Smooth muscle cell (in vitro differentiated cells): ENCODE measurements at regions not wholly inside any gene's neighbourhood (a gene's known extent, or its start where the extent isn't known, plus 50 kb on each side); places are given as distances from the start of the nearest gene placed in this dataset.

Source experiments
- DNase-seq: peaks from one replicate; lab custom pipeline; 2025; ENCODE audit not compliant: unreplicated experiment; lab: John Stamatoyannopoulos, UW
- H2AFZ ChIP-seq: fragments of 200-600 bp; sonication (generic); 2 replicates; pipeline ENCODE4 v1.6.0; 2016; ENCODE audit warnings: antibody characterized with exemption, low read depth, mild to moderate bottlenecking
- H3F3A ChIP-seq: fragments of 200-600 bp; sonication (generic); 2 replicates; pipeline ENCODE4 v1.6.0; 2017; ENCODE audit warnings: antibody characterized with exemption, low read depth
- H3K27ac ChIP-seq: fragments of 200-600 bp; sonication (generic); 2 replicates; pipeline ENCODE4 v1.5.1; 2016; ENCODE audit warnings: low read depth, mild to moderate bottlenecking
- H3K27me3 ChIP-seq: fragments of 200-600 bp; sonication (generic); 2 replicates; pipeline ENCODE4 v1.6.1; 2016; ENCODE audit warnings: low read depth, mild to moderate bottlenecking
- H3K36me3 ChIP-seq: fragments of 200-600 bp; sonication (generic); 2 replicates; pipeline ENCODE4 v1.5.1; 2016; ENCODE audit warnings: low read depth
- H3K4me1 ChIP-seq: fragments of 200-600 bp; sonication (generic); 2 replicates; pipeline ENCODE4 v1.5.1; 2016; ENCODE audit warnings: low read depth
- H3K4me2 ChIP-seq: fragments of 200-600 bp; sonication (generic); 2 replicates; pipeline ENCODE4 v1.6.0; 2016; ENCODE audit warnings: mild to moderate bottlenecking
- H3K4me3 ChIP-seq: fragments of 200-600 bp; sonication (generic); 2 replicates; pipeline ENCODE4 v1.5.1; 2016; ENCODE audit warnings: mild to moderate bottlenecking
- H3K79me2 ChIP-seq: fragments of 200-600 bp; sonication (generic); 2 replicates; pipeline ENCODE4 v1.6.0; 2016; ENCODE audit warnings: low read depth, mild to moderate bottlenecking
- H3K9ac ChIP-seq: fragments of 200-600 bp; sonication (generic); 2 replicates; pipeline ENCODE4 v1.6.0; 2016; ENCODE audit warnings: low read depth
- H3K9me3 ChIP-seq: fragments of 200-600 bp; sonication (generic); replicated peaks from 2 replicates; pipeline ENCODE4 v1.5.1; 2016; ENCODE audit warnings: low read depth
- H4K20me1 ChIP-seq: fragments of 200-600 bp; sonication (generic); 2 replicates; pipeline ENCODE4 v1.6.0; 2016; ENCODE audit warnings: low read depth
- WGBS: methylation state at CpG from one replicate; pipeline ENCODE4 v1.1.7; 2016; ENCODE audit warnings: low lambda C conversion rate; 5-methylcytosine and 5-hydroxymethylcytosine counted together
- TF ChIP-seq, protein P1 (sequence below): fragments of 200-600 bp; sonication (generic); IDR thresholded peaks from 2 replicates; pipeline ENCODE4 v1.5.1; 2017; ENCODE audit warnings: borderline replicate concordance, mild to moderate bottlenecking, antibody characterized with exemption; ENCODE audit not compliant: insufficient read depth, poor library complexity, severe bottlenecking

DNA sequence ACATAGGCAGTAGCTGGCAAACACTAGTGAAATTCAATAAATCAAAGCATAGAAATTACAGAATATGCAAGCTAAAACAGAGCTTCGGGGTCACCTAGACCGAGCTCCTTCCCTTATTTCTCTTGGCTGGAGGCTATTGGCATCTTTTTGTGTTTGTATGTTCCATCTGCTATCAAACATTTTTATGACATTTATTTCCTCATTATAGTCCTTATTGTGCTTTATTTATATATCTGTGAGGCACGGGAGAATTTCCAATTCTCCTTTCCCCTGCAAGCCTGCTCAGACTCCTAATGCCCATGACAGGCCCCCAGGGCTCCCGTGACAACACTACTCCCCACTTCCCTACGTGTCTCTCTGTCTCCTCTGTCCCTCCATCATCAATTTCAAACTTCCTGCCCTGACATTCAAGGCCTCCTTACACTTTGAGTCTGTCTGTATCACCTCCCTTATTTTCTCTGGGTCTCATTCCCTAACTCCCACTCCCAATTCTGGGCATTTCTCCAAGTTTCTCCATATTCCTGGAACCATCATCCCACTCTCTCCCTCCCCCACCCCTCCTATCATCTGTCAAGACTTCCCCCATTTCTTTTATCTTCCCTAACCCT lies 316.9 kb downstream of the OSR1 start:
- Histone ChIP-seq H4K20me1 (no peaks in the 10 kb centered on the region), H3K9me3 (no peaks in the 10 kb centered on the region), H3K4me2 (no peak overlapping the region), H2AFZ (no peak overlapping the region), H3F3A (no peaks in the 10 kb centered on the region), H3K4me1 (peaks cover 3% of the 10 kb centered on the region), H3K4me3 (no peak overlapping the region), H3K79me2 (no peaks in the 10 kb centered on the region), H3K27me3 (no peaks in the 10 kb centered on the region), H3K36me3 (no peaks in the 10 kb centered on the region), H3K27ac (no peak overlapping the region), H3K9ac (no peak overlapping the region)
- 88% methylated on average over 5 of the region's 5 CpGs for WGBS
- no peak for DNase-seq
- TF ChIP-seq, protein P1, sequence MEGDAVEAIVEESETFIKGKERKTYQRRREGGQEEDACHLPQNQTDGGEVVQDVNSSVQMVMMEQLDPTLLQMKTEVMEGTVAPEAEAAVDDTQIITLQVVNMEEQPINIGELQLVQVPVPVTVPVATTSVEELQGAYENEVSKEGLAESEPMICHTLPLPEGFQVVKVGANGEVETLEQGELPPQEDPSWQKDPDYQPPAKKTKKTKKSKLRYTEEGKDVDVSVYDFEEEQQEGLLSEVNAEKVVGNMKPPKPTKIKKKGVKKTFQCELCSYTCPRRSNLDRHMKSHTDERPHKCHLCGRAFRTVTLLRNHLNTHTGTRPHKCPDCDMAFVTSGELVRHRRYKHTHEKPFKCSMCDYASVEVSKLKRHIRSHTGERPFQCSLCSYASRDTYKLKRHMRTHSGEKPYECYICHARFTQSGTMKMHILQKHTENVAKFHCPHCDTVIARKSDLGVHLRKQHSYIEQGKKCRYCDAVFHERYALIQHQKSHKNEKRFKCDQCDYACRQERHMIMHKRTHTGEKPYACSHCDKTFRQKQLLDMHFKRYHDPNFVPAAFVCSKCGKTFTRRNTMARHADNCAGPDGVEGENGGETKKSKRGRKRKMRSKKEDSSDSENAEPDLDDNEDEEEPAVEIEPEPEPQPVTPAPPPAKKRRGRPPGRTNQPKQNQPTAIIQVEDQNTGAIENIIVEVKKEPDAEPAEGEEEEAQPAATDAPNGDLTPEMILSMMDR, result no peak

DNA sequence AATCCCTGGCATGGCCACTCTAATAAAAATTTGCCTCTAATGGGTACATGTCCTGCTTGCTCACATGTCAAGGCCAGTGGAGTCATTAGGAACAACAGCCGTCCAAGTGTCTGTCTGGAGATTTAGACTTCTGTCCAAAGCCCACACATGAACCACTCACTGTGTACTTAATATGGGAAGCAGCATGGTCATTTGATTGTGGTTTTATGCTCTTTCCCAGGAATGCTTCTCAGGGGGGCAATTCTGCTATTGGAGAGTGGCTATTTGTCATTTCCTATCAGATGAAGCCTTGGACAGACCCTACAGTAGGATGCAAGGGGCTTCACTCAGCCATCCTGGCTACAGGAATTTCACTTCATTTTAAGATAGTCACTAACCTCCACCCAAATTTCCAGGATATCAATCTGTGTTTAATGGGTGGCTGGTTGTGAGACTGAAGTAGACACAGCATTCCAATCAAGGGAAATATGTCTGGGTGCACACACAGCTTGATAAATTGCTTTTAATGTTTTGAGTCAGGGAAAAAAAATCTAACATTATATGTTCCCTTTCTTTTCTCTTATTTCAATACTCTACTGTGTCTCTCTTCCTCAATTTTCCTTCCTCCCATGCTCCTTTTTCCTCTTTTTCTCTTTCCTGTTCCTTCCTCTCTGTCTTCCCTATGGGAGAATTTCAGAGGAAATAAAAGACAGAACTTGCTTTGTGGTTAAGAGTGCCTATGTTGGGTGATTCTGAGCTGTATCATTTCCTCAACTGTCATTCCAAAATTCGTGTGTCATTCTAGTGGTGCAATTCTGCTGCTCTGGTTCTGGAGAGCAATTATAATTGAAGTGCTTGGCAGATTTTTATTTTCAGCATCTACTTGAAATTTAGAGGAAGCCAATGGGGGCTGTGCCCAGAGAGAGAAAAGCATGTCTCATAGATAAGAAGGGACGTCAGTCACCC lies 320.1 kb downstream of the OSR1 start:
- 16% methylated on average over 3 of the region's 3 CpGs for WGBS
- Histone ChIP-seq H3K4me3 (no peak overlapping the region), H4K20me1 (no peaks in the 10 kb centered on the region), H3K4me2 (peak overlapping the region; percentile 20), H3K9me3 (no peaks in the 10 kb centered on the region), H3F3A (no peaks in the 10 kb centered on the region), H3K36me3 (no peaks in the 10 kb centered on the region), H3K4me1 (peaks cover 3% of the 10 kb centered on the region), H3K79me2 (no peaks in the 10 kb centered on the region), H3K27me3 (no peaks in the 10 kb centered on the region), H3K27ac (peak overlapping the region; percentile 71), H3K9ac (peak overlapping the region; percentile 4), H2AFZ (peak overlapping the region; percentile 8)
- DNase-seq, result no peak
- TF ChIP-seq, protein P1, result no peak

- no peak overlapping the region for H3K4me3 ChIP-seq
- peaks cover 3% of the 10 kb centered on the region for H3K4me1 ChIP-seq
- no peak overlapping the region for H3K9ac ChIP-seq
- H3F3A ChIP-seq, result no peaks in the 10 kb centered on the region
- no peak for DNase-seq
- TF ChIP-seq, protein P1, result no peak
- H2AFZ ChIP-seq, result no peak overlapping the region
- no peaks in the 10 kb centered on the region for H3K9me3 ChIP-seq
- no peaks in the 10 kb centered on the region for H3K79me2 ChIP-seq
- H3K4me2 ChIP-seq, result no peak overlapping the region
- no peaks in the 10 kb centered on the region for H3K27me3 ChIP-seq
- H4K20me1 ChIP-seq, result no peaks in the 10 kb centered on the region
- H3K27ac ChIP-seq, result no peak overlapping the region
- no peaks in the 10 kb centered on the region for H3K36me3 ChIP-seq
These were observed 322.3 kb downstream of the OSR1 start for GRCh38 chr2:19036091-19036490.
